PC-3 (cell line): ENCODE measurements at regions not wholly inside any gene's neighbourhood (a gene's known extent, or its start where the extent isn't known, plus 50 kb on each side); places are given as distances from the start of the nearest gene placed in this dataset.

Experiments used
- ATAC-seq: fragments of 200-7000 bp; cut with Tn5 transposase; 2 replicates; pipeline ENCODE4 v1.9.1; 2020; ENCODE audit warnings: mild to moderate bottlenecking, moderate library complexity
- BruUV-seq: library from RNA; stranded (reverse); fragments of 400-500 nt; replicated peaks from 2 replicates; lab custom pipeline; 2021; lab: Mats Ljungman, UMichigan
- CTCF ChIA-PET: fragments of 300-600 bp; sonication (Branson Sonifier 250); formaldehyde crosslinking; loops from one replicate; lab custom pipeline; 2022; ENCODE audit warnings: antibody characterized with exemption; lab: Charles Lee
- POLR2A ChIA-PET: fragments of 300-600 bp; sonication (Branson Sonifier 250); formaldehyde crosslinking; loops from one replicate; lab custom pipeline; 2022; ENCODE audit warnings: antibody characterized with exemption; ENCODE audit not compliant: unreplicated experiment; lab: Charles Lee
- DNase-seq: peaks from one replicate; pipeline ENCODE4 v3.0.0-alpha.2; 2015
- H2AFZ ChIP-seq: fragments of 300-600 bp; sonication (generic); 2 replicates; pipeline ENCODE4 v1.6.0; 2016; ENCODE audit warnings: antibody characterized with exemption, low read length
- H3F3A ChIP-seq: fragments of 300-600 bp; sonication (generic); one replicate; pipeline ENCODE4 v1.6.0; 2017; ENCODE audit warnings: antibody characterized with exemption, low read length, control low read depth, mild to moderate bottlenecking; ENCODE audit not compliant: unreplicated experiment
- H3K27ac ChIP-seq: fragments of 300-600 bp; sonication (generic); 2 replicates; pipeline ENCODE4 v1.5.1; 2016; ENCODE audit warnings: mild to moderate bottlenecking, low read length
- H3K27me3 ChIP-seq: fragments of 300-600 bp; sonication (generic); 2 replicates; pipeline ENCODE4 v1.6.1; 2016; ENCODE audit warnings: low read length, mixed read lengths
- H3K36me3 ChIP-seq: fragments of 300-600 bp; sonication (generic); 2 replicates; pipeline ENCODE4 v1.6.1; 2016; ENCODE audit warnings: low read depth, mixed run types, low read length, mixed read lengths
- H3K4me1 ChIP-seq: fragments of 300-600 bp; sonication (generic); 2 replicates; pipeline ENCODE4 v1.5.1; 2016; ENCODE audit warnings: low read length; ENCODE audit not compliant: insufficient read depth
- H3K4me2 ChIP-seq: fragments of 300-600 bp; sonication (generic); 2 replicates; pipeline ENCODE4 v1.6.0; 2016; ENCODE audit warnings: low read length
- H3K4me3 ChIP-seq: fragments of 300-600 bp; sonication (generic); 2 replicates; pipeline ENCODE4 v1.5.1; 2016; ENCODE audit warnings: mild to moderate bottlenecking, low read length, mixed read lengths
- H3K79me2 ChIP-seq: fragments of 300-600 bp; sonication (generic); 2 replicates; pipeline ENCODE4 v1.6.1; 2017; ENCODE audit warnings: low read length, mixed read lengths
- H3K9ac ChIP-seq: fragments of 300-600 bp; sonication (generic); 2 replicates; pipeline ENCODE4 v1.6.0; 2016; ENCODE audit warnings: mild to moderate bottlenecking, low read length
- H3K9me2 ChIP-seq: fragments of 300-600 bp; sonication (generic); replicated peaks from 2 replicates; pipeline ENCODE4 v1.6.1; 2016; ENCODE audit warnings: mixed run types, low read length, mixed read lengths
- H3K9me3 ChIP-seq: fragments of 300-600 bp; sonication (generic); 2 replicates; pipeline ENCODE4 v1.6.1; 2016; ENCODE audit warnings: low read length, mixed read lengths
- H4K20me1 ChIP-seq: fragments of 300-600 bp; sonication (generic); 2 replicates; pipeline ENCODE4 v1.6.1; 2016; ENCODE audit warnings: low read length, mixed read lengths
- EZH2 ChIP-seq: fragments of 300-600 bp; sonication (generic); IDR thresholded peaks from one replicate; pipeline ENCODE4 v1.6.1; 2017; ENCODE audit warnings: antibody characterized with exemption, mild to moderate bottlenecking, low read length; ENCODE audit not compliant: unreplicated experiment
- EZH2phosphoT487 ChIP-seq: fragments of 300-600 bp; sonication (generic); IDR thresholded peaks from 2 replicates; pipeline ENCODE4 v1.6.1; 2018; ENCODE audit warnings: mild to moderate bottlenecking, antibody characterized with exemption, low read length, borderline replicate concordance
- intact Hi-C: fragments of 100-400 bp; cut with micrococcal nuclease; formaldehyde crosslinking; loops from 2 replicates; pipeline ENCODE4 v1.9.0; 2023
- TF ChIP-seq, protein P1 (sequence below): fragments of 300-600 bp; sonication (generic); conservative IDR thresholded peaks from 2 replicates; pipeline ENCODE4 v1.5.1; 2017; ENCODE audit warnings: antibody characterized with exemption, low read depth, mild to moderate bottlenecking, low read length

DNA sequence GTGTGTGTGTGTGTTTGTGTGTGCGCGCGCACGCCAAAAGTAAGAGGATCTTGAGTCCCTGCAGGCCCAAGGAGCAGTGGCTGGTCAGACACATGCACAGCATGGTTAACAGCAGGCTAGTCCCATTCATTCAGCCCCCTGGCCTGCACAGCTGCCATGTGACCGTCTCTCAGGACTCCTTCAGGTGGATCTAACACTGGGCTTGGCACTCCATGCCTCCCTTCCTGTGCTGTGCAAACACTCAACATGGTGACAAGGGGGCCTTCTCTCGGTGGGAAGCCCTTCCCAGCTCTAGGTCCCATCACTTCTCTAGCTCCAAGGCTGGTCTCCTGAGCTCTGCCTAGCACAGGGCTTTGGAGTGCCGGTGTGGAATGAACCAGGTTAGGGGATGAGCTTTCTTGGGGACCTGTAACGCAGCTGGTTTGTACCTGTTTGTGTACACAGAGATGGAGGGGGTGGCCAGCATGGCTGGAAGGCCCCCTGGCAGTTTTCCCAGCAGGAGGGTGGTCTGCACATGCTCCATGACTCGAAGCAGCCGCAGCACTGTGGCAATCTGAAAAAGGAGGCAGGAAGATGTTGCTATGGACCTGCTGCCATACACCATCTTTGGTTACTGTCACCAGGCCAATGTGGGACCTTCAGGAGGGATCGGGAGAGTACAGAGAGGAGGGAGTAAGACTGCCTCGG, 69.4 kb upstream of the GCSH start:
- Histone ChIP-seq H3F3A (no peaks in the 10 kb centered on the region), H3K4me3 (no peak overlapping the region), H2AFZ (no peak overlapping the region), H3K79me2 (no peaks in the 10 kb centered on the region), H3K36me3 (no peaks in the 10 kb centered on the region), H3K4me1 (no peaks in the 10 kb centered on the region), H3K9ac (no peak overlapping the region), H4K20me1 (no peaks in the 10 kb centered on the region), H3K27me3 (no peaks in the 10 kb centered on the region), H3K27ac (no peak overlapping the region), H3K9me2 (no peaks in the 10 kb centered on the region), H3K4me2 (no peak overlapping the region), H3K9me3 (no peaks in the 10 kb centered on the region)
- CTCF ChIA-PET, result no interaction called here
- POLR2A ChIA-PET, result no interaction called here
- ATAC-seq, result no peak
- intact Hi-C loops, result no loop called here
- BruUV-seq, result no TSS peak
- TF ChIP-seq EZH2 (no peak), EZH2phosphoT487 (no peak)
- TF ChIP-seq, protein P1, sequence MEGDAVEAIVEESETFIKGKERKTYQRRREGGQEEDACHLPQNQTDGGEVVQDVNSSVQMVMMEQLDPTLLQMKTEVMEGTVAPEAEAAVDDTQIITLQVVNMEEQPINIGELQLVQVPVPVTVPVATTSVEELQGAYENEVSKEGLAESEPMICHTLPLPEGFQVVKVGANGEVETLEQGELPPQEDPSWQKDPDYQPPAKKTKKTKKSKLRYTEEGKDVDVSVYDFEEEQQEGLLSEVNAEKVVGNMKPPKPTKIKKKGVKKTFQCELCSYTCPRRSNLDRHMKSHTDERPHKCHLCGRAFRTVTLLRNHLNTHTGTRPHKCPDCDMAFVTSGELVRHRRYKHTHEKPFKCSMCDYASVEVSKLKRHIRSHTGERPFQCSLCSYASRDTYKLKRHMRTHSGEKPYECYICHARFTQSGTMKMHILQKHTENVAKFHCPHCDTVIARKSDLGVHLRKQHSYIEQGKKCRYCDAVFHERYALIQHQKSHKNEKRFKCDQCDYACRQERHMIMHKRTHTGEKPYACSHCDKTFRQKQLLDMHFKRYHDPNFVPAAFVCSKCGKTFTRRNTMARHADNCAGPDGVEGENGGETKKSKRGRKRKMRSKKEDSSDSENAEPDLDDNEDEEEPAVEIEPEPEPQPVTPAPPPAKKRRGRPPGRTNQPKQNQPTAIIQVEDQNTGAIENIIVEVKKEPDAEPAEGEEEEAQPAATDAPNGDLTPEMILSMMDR, result no peak
- no peak for DNase-seq

DNA sequence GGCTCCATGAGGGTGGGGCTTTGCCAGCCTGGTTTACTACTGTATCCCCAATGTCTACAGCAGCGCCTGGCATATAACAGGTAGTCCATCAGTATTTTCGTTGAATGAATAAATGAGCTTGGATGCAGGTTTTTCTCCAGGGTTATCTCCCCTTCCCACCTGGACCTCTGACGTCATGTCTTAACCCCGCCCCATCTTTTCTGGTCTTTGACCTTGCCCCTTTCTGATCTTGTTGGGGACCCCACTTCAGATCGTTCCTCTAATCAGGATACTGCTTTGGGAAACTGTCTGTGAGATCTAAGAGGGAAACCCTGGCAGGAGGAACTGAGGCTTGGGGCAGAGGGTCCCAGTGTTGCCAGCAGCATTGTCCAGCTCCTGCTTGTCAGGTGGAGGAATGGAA, 68.8 kb upstream of the GCSH start:
- no peaks in the 10 kb centered on the region for H3K9me3 ChIP-seq
- intact Hi-C loops, result no loop called here
- H3K27me3 ChIP-seq, result no peaks in the 10 kb centered on the region
- H3K4me1 ChIP-seq, result no peaks in the 10 kb centered on the region
- ChIA-PET POLR2A (no interaction called here), CTCF (no interaction called here)
- ATAC-seq (no peak), DNase-seq (no peak)
- no peak overlapping the region for H3K4me2 ChIP-seq
- no TSS peak for BruUV-seq
- no peaks in the 10 kb centered on the region for H3K79me2 ChIP-seq
- no peak overlapping the region for H3K9ac ChIP-seq
- no peak overlapping the region for H2AFZ ChIP-seq
- H3F3A ChIP-seq, result no peaks in the 10 kb centered on the region
- H3K9me2 ChIP-seq, result no peaks in the 10 kb centered on the region
- TF ChIP-seq, protein P1, result no peak
- TF ChIP-seq EZH2 (no peak), EZH2phosphoT487 (no peak)
- H4K20me1 ChIP-seq, result no peaks in the 10 kb centered on the region
- no peak overlapping the region for H3K27ac ChIP-seq
- H3K36me3 ChIP-seq, result no peaks in the 10 kb centered on the region
- no peak overlapping the region for H3K4me3 ChIP-seq

DNA sequence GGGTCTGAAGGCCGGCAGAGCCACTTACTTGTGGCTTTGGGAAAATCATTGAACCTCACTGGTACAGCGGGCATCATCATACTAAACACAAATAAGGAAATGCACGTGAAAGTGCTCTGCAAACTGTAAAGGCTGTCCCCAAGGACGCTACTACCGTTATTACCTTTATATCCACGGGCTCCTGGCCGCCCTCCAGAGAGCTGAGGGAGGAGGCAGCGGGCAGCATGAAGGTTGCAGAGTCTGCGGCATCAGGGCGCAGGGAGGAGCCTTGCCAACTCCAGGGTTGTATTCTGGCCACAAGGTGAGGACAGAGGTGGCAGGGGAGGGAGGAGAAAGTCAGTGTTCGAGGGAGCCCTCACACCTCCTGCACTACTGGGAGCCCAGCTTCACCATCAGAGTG, 68.3 kb upstream of the GCSH start:
- no peaks in the 10 kb centered on the region for H3K9me3 ChIP-seq
- no peaks in the 10 kb centered on the region for H3K79me2 ChIP-seq
- no peak overlapping the region for H3K4me2 ChIP-seq
- BruUV-seq, result no TSS peak
- H4K20me1 ChIP-seq, result no peaks in the 10 kb centered on the region
- H3K36me3 ChIP-seq, result no peaks in the 10 kb centered on the region
- H3K27ac ChIP-seq, result no peak overlapping the region
- H3K9ac ChIP-seq, result no peak overlapping the region
- H3K27me3 ChIP-seq, result no peaks in the 10 kb centered on the region
- no peak overlapping the region for H3K4me3 ChIP-seq
- TF ChIP-seq EZH2phosphoT487 (no peak), EZH2 (no peak)
- TF ChIP-seq, protein P1, result no peak
- H3K4me1 ChIP-seq, result no peaks in the 10 kb centered on the region
- CTCF ChIA-PET, result no interaction called here
- H3F3A ChIP-seq, result no peaks in the 10 kb centered on the region
- DNase-seq (no peak), ATAC-seq (no peak)
- POLR2A ChIA-PET, result no interaction called here
- H3K9me2 ChIP-seq, result no peaks in the 10 kb centered on the region
- intact Hi-C loops, result no loop called here
- no peak overlapping the region for H2AFZ ChIP-seq
